ENCODE measurements at regions not wholly inside any gene's neighbourhood (a gene's known extent, or its start where the extent isn't known, plus 50 kb on each side); places are given as distances from the start of the nearest gene placed in this dataset.
"Not testable (repeated sequence)": the region's sequence is repeated elsewhere in the genome, so short reads cannot be mapped to it uniquely, and the experiment has no call there.

GRCh38 chr1:47491341-47491753, 53.5 kb downstream of the FOXD2 start:
- no peaks in the 10 kb centered on the region for H3K36me3 ChIP-seq (ENCODE audit: control insufficient read depth, insufficient read depth, low read length)
- no peak for ATAC-seq (ENCODE audit: low read depth in 2 of 2)
- H3K27ac Mint-ChIP-seq, result no peak overlapping the region

GRCh38 chr1:47495176-47495713, 57.4 kb downstream of the FOXD2 start:
- peaks cover 4% of the 10 kb centered on the region for H3K27me3 ChIP-seq (ENCODE audit: control insufficient read depth, insufficient read depth, low read length)
- H3K27me3 Mint-ChIP-seq, result peaks cover 30% of the 10 kb centered on the region
- H3K9me3 Mint-ChIP-seq, result no peaks in the 10 kb centered on the region
- no peaks in the 10 kb centered on the region for H3K4me1 Mint-ChIP-seq
- no peaks in the 10 kb centered on the region for H3K36me3 Mint-ChIP-seq
- ATAC-seq (ENCODE audit: low read depth in 2 of 2) (no peak), DNase-seq (no peak)
- H3K36me3 ChIP-seq (ENCODE audit: control insufficient read depth, insufficient read depth, low read length), result no peaks in the 10 kb centered on the region
- H3K4me3 ChIP-seq (ENCODE audit: low read depth, low read length), result no peak overlapping the region
- H3K9me3 ChIP-seq (ENCODE audit: control insufficient read depth in 2 of 2, low read length in 2 of 2), result no peaks in the 10 kb centered on the region
- H3K4me1 ChIP-seq (ENCODE audit: control insufficient read depth, insufficient read depth, low read length, poor library complexity, severe bottlenecking), result no peaks in the 10 kb centered on the region
- H3K27ac Mint-ChIP-seq, result no peak overlapping the region
- no peak overlapping the region for H3K4me3 Mint-ChIP-seq
- no peak overlapping the region for H3K27ac ChIP-seq (ENCODE audit: insufficient read depth, low read length, poor library complexity, severe bottlenecking)

More at GRCh38 chr1:47491341-47491753, 53.5 kb downstream of the FOXD2 start:
- H3K27me3 ChIP-seq (ENCODE audit: control insufficient read depth, insufficient read depth, low read length), result peaks cover 2% of the 10 kb centered on the region
- Mint-ChIP-seq H3K4me3 (no peak overlapping the region), H3K4me1 (no peaks in the 10 kb centered on the region), H3K36me3 (no peaks in the 10 kb centered on the region), H3K9me3 (no peaks in the 10 kb centered on the region), H3K27me3 (peaks cover 26% of the 10 kb centered on the region)
- DNase-seq, result no peak
- no peaks in the 10 kb centered on the region for H3K9me3 ChIP-seq (ENCODE audit: control insufficient read depth in 2 of 2, low read length in 2 of 2)
- no peak overlapping the region for H3K4me3 ChIP-seq (ENCODE audit: low read depth, low read length)
- H3K27ac ChIP-seq (ENCODE audit: insufficient read depth, low read length, poor library complexity, severe bottlenecking), result no peak overlapping the region
- no peaks in the 10 kb centered on the region for H3K4me1 ChIP-seq (ENCODE audit: control insufficient read depth, insufficient read depth, low read length, poor library complexity, severe bottlenecking)

- Mint-ChIP-seq H3K4me1 (no peaks in the 10 kb centered on the region), H3K27ac (no peak overlapping the region), H3K9me3 (peaks cover 0 to 4% (median 0%) of the 10 kb centered on the region in 7 donors), H3K4me3 (no peak overlapping the region), H3K27me3 (peaks cover 38% of the 10 kb centered on the region), H3K36me3 (no peaks in the 10 kb centered on the region)
- Histone ChIP-seq H3K9me3 (ENCODE audit: control insufficient read depth in 2 of 2, low read length in 2 of 2) (no peaks in the 10 kb centered on the region), H3K4me3 (ENCODE audit: low read depth, low read length) (no peak overlapping the region), H3K36me3 (ENCODE audit: control insufficient read depth, insufficient read depth, low read length) (no peaks in the 10 kb centered on the region), H3K27ac (ENCODE audit: insufficient read depth, low read length, poor library complexity, severe bottlenecking) (no peak overlapping the region), H3K4me1 (ENCODE audit: control insufficient read depth, insufficient read depth, low read length, poor library complexity, severe bottlenecking) (no peaks in the 10 kb centered on the region), H3K27me3 (ENCODE audit: control insufficient read depth, insufficient read depth, low read length) (peaks cover 13% of the 10 kb centered on the region)
- DNase-seq (no peak), ATAC-seq (ENCODE audit: low read depth in 2 of 2) (no peak)
Observed at GRCh38 chr1:47498551-47498950, 60.7 kb downstream of the FOXD2 start.

GRCh38 chr1:47501069-47501468, 63.2 kb downstream of the FOXD2 start:
- Mint-ChIP-seq H3K4me1 (no peaks in the 10 kb centered on the region), H3K27me3 (peaks cover 46% of the 10 kb centered on the region), H3K27ac (no peak overlapping the region), H3K4me3 (no peak overlapping the region), H3K9me3 (peaks cover 0 to 8% (median 0%) of the 10 kb centered on the region in 7 donors), H3K36me3 (no peaks in the 10 kb centered on the region)
- no peaks in the 10 kb centered on the region for H3K4me1 ChIP-seq (ENCODE audit: control insufficient read depth, insufficient read depth, low read length, poor library complexity, severe bottlenecking)
- DNase-seq (no peak), ATAC-seq (ENCODE audit: low read depth in 2 of 2) (no peak)
- peaks cover 16% of the 10 kb centered on the region for H3K27me3 ChIP-seq (ENCODE audit: control insufficient read depth, insufficient read depth, low read length)
- H3K4me3 ChIP-seq (ENCODE audit: low read depth, low read length), result no peak overlapping the region
- H3K27ac ChIP-seq (ENCODE audit: insufficient read depth, low read length, poor library complexity, severe bottlenecking), result no peak overlapping the region
- no peaks in the 10 kb centered on the region for H3K36me3 ChIP-seq (ENCODE audit: control insufficient read depth, insufficient read depth, low read length)
- no peaks in the 10 kb centered on the region for H3K9me3 ChIP-seq (ENCODE audit: control insufficient read depth in 2 of 2, low read length in 2 of 2)

- Mint-ChIP-seq H3K9me3 (peaks cover 0 to 8% (median 1%) of the 10 kb centered on the region in 7 donors), H3K27me3 (peaks cover 53% of the 10 kb centered on the region), H3K4me1 (peaks cover 0 to 8% (median 0%) of the 10 kb centered on the region in 4 donors), H3K36me3 (no peaks in the 10 kb centered on the region), H3K27ac (no peak overlapping the region), H3K4me3 (no peak overlapping the region)
- no peak for ATAC-seq (ENCODE audit: low read depth in 2 of 2)
- H3K4me1 ChIP-seq (ENCODE audit: control insufficient read depth, insufficient read depth, low read length, poor library complexity, severe bottlenecking), result peaks cover 3% of the 10 kb centered on the region
- H3K27me3 ChIP-seq (ENCODE audit: control insufficient read depth, insufficient read depth, low read length), result peaks cover 25% of the 10 kb centered on the region
- H3K9me3 ChIP-seq (ENCODE audit: control insufficient read depth in 2 of 2, low read length in 2 of 2), result no peaks in the 10 kb centered on the region
- H3K36me3 ChIP-seq (ENCODE audit: control insufficient read depth, insufficient read depth, low read length), result no peaks in the 10 kb centered on the region
- H3K4me3 ChIP-seq (ENCODE audit: low read depth, low read length), result no peak overlapping the region
- no peak for DNase-seq
- H3K27ac ChIP-seq (ENCODE audit: insufficient read depth, low read length, poor library complexity, severe bottlenecking), result no peak overlapping the region
Observed at GRCh38 chr1:47502746-47503370, 65.0 kb downstream of the FOXD2 start.

GRCh38 chr1:47504840-47505239, 67.0 kb downstream of the FOXD2 start:
- Histone ChIP-seq H3K4me1 (ENCODE audit: control insufficient read depth, insufficient read depth, low read length, poor library complexity, severe bottlenecking) (peaks cover 15% of the 10 kb centered on the region), H3K27me3 (ENCODE audit: control insufficient read depth, insufficient read depth, low read length) (peaks cover 30% of the 10 kb centered on the region)
- H3K36me3 ChIP-seq (ENCODE audit: control insufficient read depth, insufficient read depth, low read length); H3K36me3 Mint-ChIP-seq; ATAC-seq (ENCODE audit: low read depth in 2 of 2); H3K4me3 Mint-ChIP-seq; H3K27ac Mint-ChIP-seq; H3K27ac ChIP-seq (ENCODE audit: insufficient read depth, low read length, poor library complexity, severe bottlenecking); H3K9me3 ChIP-seq (ENCODE audit: control insufficient read depth in 2 of 2, low read length in 2 of 2); DNase-seq; H3K4me3 ChIP-seq (ENCODE audit: low read depth, low read length): not testable (repeated sequence)
- H3K9me3 Mint-ChIP-seq, result peaks cover 0 to 11% (median 1%) of the 10 kb centered on the region in 7 donors
- peaks cover 67% of the 10 kb centered on the region for H3K27me3 Mint-ChIP-seq
- H3K4me1 Mint-ChIP-seq, result peaks cover 0 to 15% (median 0%) of the 10 kb centered on the region in 4 donors

GRCh38 chr1:47505267-47505666, 67.4 kb downstream of the FOXD2 start:
- H3K4me3 ChIP-seq (ENCODE audit: low read depth, low read length), result no peak overlapping the region
- H3K27ac ChIP-seq (ENCODE audit: insufficient read depth, low read length, poor library complexity, severe bottlenecking), result no peak overlapping the region
- DNase-seq (no peak), ATAC-seq (ENCODE audit: low read depth in 2 of 2) (no peak)
- Mint-ChIP-seq H3K4me3 (no peak overlapping the region), H3K27me3 (peaks cover 69% of the 10 kb centered on the region), H3K27ac (no peak overlapping the region), H3K36me3 (no peaks in the 10 kb centered on the region), H3K9me3 (peaks cover 0 to 11% (median 1%) of the 10 kb centered on the region in 7 donors), H3K4me1 (peaks cover 0 to 15% (median 0%) of the 10 kb centered on the region in 4 donors)
- no peaks in the 10 kb centered on the region for H3K9me3 ChIP-seq (ENCODE audit: control insufficient read depth in 2 of 2, low read length in 2 of 2)
- H3K36me3 ChIP-seq (ENCODE audit: control insufficient read depth, insufficient read depth, low read length), result no peaks in the 10 kb centered on the region
- peaks cover 15% of the 10 kb centered on the region for H3K4me1 ChIP-seq (ENCODE audit: control insufficient read depth, insufficient read depth, low read length, poor library complexity, severe bottlenecking)
- H3K27me3 ChIP-seq (ENCODE audit: control insufficient read depth, insufficient read depth, low read length), result peaks cover 34% of the 10 kb centered on the region

- H3K36me3 ChIP-seq (ENCODE audit: control insufficient read depth, insufficient read depth, low read length), result no peaks in the 10 kb centered on the region
- peaks cover 33% of the 10 kb centered on the region for H3K27me3 ChIP-seq (ENCODE audit: control insufficient read depth, insufficient read depth, low read length)
- Mint-ChIP-seq H3K4me1 (peaks cover 0 to 15% (median 0%) of the 10 kb centered on the region in 4 donors), H3K4me3 (no peak overlapping the region), H3K36me3 (no peaks in the 10 kb centered on the region), H3K9me3 (peaks cover 0 to 11% (median 2%) of the 10 kb centered on the region in 7 donors), H3K27me3 (peaks cover 67% of the 10 kb centered on the region), H3K27ac (no peak overlapping the region)
- H3K4me1 ChIP-seq (ENCODE audit: control insufficient read depth, insufficient read depth, low read length, poor library complexity, severe bottlenecking), result peaks cover 15% of the 10 kb centered on the region
- no peaks in the 10 kb centered on the region for H3K9me3 ChIP-seq (ENCODE audit: control insufficient read depth in 2 of 2, low read length in 2 of 2)
- ATAC-seq (ENCODE audit: low read depth in 2 of 2) (no peak), DNase-seq (no peak)
- no peak overlapping the region for H3K4me3 ChIP-seq (ENCODE audit: low read depth, low read length)
- no peak overlapping the region for H3K27ac ChIP-seq (ENCODE audit: insufficient read depth, low read length, poor library complexity, severe bottlenecking)
Observed at GRCh38 chr1:47506053-47506452, 68.2 kb downstream of the FOXD2 start.

Measured in CD4-positive, CD25-positive, alpha-beta regulatory T cell (primary cell).